ENCODE measurements at regions not wholly inside any gene's neighbourhood (a gene's known extent, or its start where the extent isn't known, plus 50 kb on each side); places are given as distances from the start of the nearest gene placed in this dataset.

- FAIRE-seq = no peak
- BruUV-seq (replicated peaks) = no TSS peak
- no peaks in the 10 kb centered on the region for H3K27me3 ChIP-seq (ENCODE audit: control insufficient read depth in 2 of 2, insufficient read depth in 2 of 2, low read length in 2 of 2)
- CTCF ChIA-PET (ENCODE audit: low intra/inter-chr PET ratio) = no interaction called here
- in situ Hi-C loops (cut with MboI) = no loop called here
- no peaks in the 10 kb centered on the region for H3K9me1 ChIP-seq (ENCODE audit: control insufficient read depth, insufficient read depth, low read length)
- under 1% methylated on average over 9 of the region's 9 CpGs for WGBS (ENCODE audit: insufficient coverage, low coverage, missing lambda C conversion rate)
- H3K4me3 ChIP-seq = no peak overlapping the region
- no peak overlapping the region for H2AFZ ChIP-seq (ENCODE audit: low read depth, low read length)
- H3K79me2 ChIP-seq (ENCODE audit: control insufficient read depth, insufficient read depth, low read length) = no peaks in the 10 kb centered on the region
- DNase-seq (ENCODE audit: extremely low read depth in 1 of 4, low spot score in 3 of 4) = no peak
- POLR2A ChIA-PET = no interaction called here
- no peak overlapping the region for H3K4me2 ChIP-seq (ENCODE audit: insufficient read depth, low read length)
- H3K36me3 ChIP-seq (ENCODE audit: control insufficient read depth, insufficient read depth, low read length) = no peaks in the 10 kb centered on the region
- ATAC-seq = no peak
- H4K20me1 ChIP-seq (replicated peaks; ENCODE audit: control insufficient read depth, insufficient read depth, low read length) = no peaks in the 10 kb centered on the region
- intact Hi-C loops (cut with micrococcal nuclease) = no loop called here
- H3K27ac ChIP-seq (ENCODE audit: extremely low read depth, low read depth, low read length) = no peak overlapping the region
- no peaks in the 10 kb centered on the region for H3K4me1 ChIP-seq (replicated peaks in 1 of 2; ENCODE audit: control insufficient read depth in 2 of 2, insufficient read depth in 2 of 2, low read length in 2 of 2)
- H3K9me3 ChIP-seq (replicated peaks; ENCODE audit: control insufficient read depth, insufficient read depth, low read depth, low read length) = no peaks in the 10 kb centered on the region
- no peak overlapping the region for H3K9ac ChIP-seq (ENCODE audit: insufficient read depth in 1 of 2, low read depth in 2 of 2, low read length in 2 of 2)
- no peak for TF ChIP-seq ETV1 (tag; conservative IDR thresholded peaks at IDR 0.05; ENCODE audit: low read depth)
- TF ChIP-seq SRSF9 (IDR thresholded peaks at IDR 0.05; ENCODE audit: borderline replicate concordance, low read depth, low read length) = no peak
- TF ChIP-seq SMAD4 (CRISPR knock-in tag; conservative IDR thresholded peaks at IDR 0.05) = no peak
- no peak for TF ChIP-seq ZNF239 (CRISPR knock-in tag; IDR thresholded peaks at IDR 0.05)
- no peak for TF ChIP-seq ZNF217 (CRISPR knock-in tag; IDR thresholded peaks at IDR 0.05)
- no peak for TF ChIP-seq TAF15 (IDR thresholded peaks at IDR 0.05; ENCODE audit: low read depth, low read length)
- TF ChIP-seq JUN (IDR thresholded peaks at IDR 0.05; ENCODE audit: borderline replicate concordance, low read depth, low read length) = no peak
- TF ChIP-seq JUN (CRISPR knock-in tag; IDR thresholded peaks at IDR 0.05; ENCODE audit: borderline replicate concordance) = no peak
- TF ChIP-seq MAFK (IDR thresholded peaks at IDR 0.05; ENCODE audit: low read length) = no peak
- no peak for TF ChIP-seq ZNF592 (IDR thresholded peaks at IDR 0.05)
- no peak for TF ChIP-seq ZNF282 (CRISPR knock-in tag; IDR thresholded peaks at IDR 0.05)
- no peak for TF ChIP-seq ESRRA (IDR thresholded peaks at IDR 0.05; ENCODE audit: borderline replicate concordance, low read depth)
- no peak for TF ChIP-seq ZNF253 (CRISPR knock-in tag; conservative IDR thresholded peaks at IDR 0.05)
- no peak for TF ChIP-seq FIP1L1 (IDR thresholded peaks at IDR 0.05; ENCODE audit: low read depth, low read length, poor library complexity, severe bottlenecking)
- TF ChIP-seq RAD21 (CRISPR knock-in tag; conservative IDR thresholded peaks at IDR 0.05 in 1 of 2, IDR thresholded peaks at IDR 0.05 in 1 of 2) = no peak
- TF ChIP-seq GATA2 (CRISPR knock-in tag; IDR thresholded peaks at IDR 0.05) = no peak
- no peak for TF ChIP-seq ZFP91 (CRISPR knock-in tag; IDR thresholded peaks at IDR 0.05)
- TF ChIP-seq KLF1 (tag; IDR thresholded peaks at IDR 0.05) = no peak
These were observed 381.2 kb downstream of the NFIB start for GRCh38 chr9:13932528-13933267.

Data from K562 (cell line).